Neural crest cell (in vitro differentiated cells): ENCODE measurements at regions not wholly inside any gene's neighbourhood (a gene's known extent, or its start where the extent isn't known, plus 50 kb on each side); places are given as distances from the start of the nearest gene placed in this dataset.

Experiments
- DNase-seq: peaks from one replicate; pipeline ENCODE4 v3.0.0; 2021; ENCODE audit warnings: low read depth, mixed read lengths, low spot score
- H3K27ac Mint-ChIP-seq: one replicate; pipeline ENCODE4 v1.8.0; 2021; ENCODE audit warnings: mild to moderate bottlenecking, mixed read lengths; ENCODE audit not compliant: unreplicated experiment
- H3K27me3 Mint-ChIP-seq: 2 replicates; pipeline ENCODE4 v1.8.0; 2021; ENCODE audit warnings: low read depth, mild to moderate bottlenecking, mixed read lengths
- H3K36me3 Mint-ChIP-seq: 2 replicates; pipeline ENCODE4 v1.8.0; 2021; ENCODE audit warnings: low read depth, mild to moderate bottlenecking, mixed read lengths
- H3K4me1 Mint-ChIP-seq: 2 replicates; pipeline ENCODE4 v1.8.0; 2021; ENCODE audit warnings: mixed read lengths
- H3K4me3 Mint-ChIP-seq: one replicate; pipeline ENCODE4 v1.8.0; 2021; ENCODE audit warnings: mild to moderate bottlenecking, mixed read lengths
- H3K9me3 Mint-ChIP-seq: 2 replicates; pipeline ENCODE4 v1.8.0; 2021; ENCODE audit warnings: mixed read lengths
- CTCF ChIP-seq: fragments of 200-600 bp; sonication (generic); conservative IDR thresholded peaks from 2 replicates; pipeline ENCODE4 v1.5.0; 2021; ENCODE audit warnings: antibody characterized with exemption, mild to moderate bottlenecking

DNA sequence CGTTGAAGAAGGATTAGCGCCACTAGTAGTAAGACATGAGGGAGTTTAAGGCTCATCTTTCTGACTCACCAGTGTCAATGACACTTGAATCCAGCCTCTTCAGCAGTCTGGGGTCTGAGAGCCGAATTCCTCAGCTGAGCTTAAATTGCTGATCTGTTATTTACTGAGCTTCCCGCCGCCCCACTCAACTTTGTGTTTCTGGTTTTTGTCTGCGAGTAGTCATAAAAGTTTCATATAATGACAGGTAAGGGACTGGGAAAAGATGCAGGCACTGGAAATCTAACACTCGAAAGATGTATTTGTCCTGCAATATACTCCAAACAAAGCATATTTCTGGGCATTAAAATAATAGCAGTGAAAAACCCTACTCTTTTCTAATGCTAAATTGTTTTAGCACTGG is 51.2 kb upstream of the RELN start:
- Mint-ChIP-seq H3K4me1 (no peaks in the 10 kb centered on the region), H3K9me3 (no peaks in the 10 kb centered on the region), H3K36me3 (no peaks in the 10 kb centered on the region), H3K27ac (no peak overlapping the region), H3K27me3 (peaks cover 71% of the 10 kb centered on the region), H3K4me3 (no peak overlapping the region)
- TF ChIP-seq CTCF: no peak
- DNase-seq: no peak

DNA sequence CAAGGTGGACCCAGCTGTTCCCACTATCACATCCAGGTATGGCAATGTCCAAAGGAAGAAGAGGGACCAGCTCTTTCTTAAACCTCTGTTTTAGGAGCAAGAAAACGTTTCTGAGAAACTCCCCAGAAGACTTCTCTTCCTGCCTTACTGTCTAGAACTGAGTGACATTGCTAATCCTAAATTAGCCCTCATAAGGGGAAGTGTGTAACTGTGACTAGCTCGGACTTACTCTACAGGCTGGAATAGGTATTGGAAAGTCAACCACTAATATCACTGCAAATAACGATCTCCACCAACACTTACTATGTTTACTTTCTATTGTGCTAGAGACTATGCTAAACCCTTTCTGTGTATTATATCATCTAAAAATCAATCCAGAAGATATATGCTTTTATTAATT is 49.9 kb upstream of the RELN start:
- Mint-ChIP-seq H3K9me3 (no peaks in the 10 kb centered on the region), H3K27ac (no peak overlapping the region), H3K36me3 (no peaks in the 10 kb centered on the region), H3K27me3 (peaks cover 69% of the 10 kb centered on the region), H3K4me1 (no peaks in the 10 kb centered on the region), H3K4me3 (no peak overlapping the region)
- no peak for TF ChIP-seq CTCF
- DNase-seq: no peak
